GM23248 (cell line): ENCODE measurements at regions not wholly inside any gene's neighbourhood (a gene's known extent, or its start where the extent isn't known, plus 50 kb on each side); places are given as distances from the start of the nearest gene placed in this dataset.

Experiments used
- EZH2 ChIP-seq: fragments of 200-600 bp; sonication (generic); IDR thresholded peaks from 2 replicates; pipeline ENCODE4 v1.6.1; 2018; ENCODE audit warnings: antibody characterized with exemption, mild to moderate bottlenecking; ENCODE audit not compliant: insufficient read depth, poor library complexity, severe bottlenecking
- EZH2phosphoT487 ChIP-seq: fragments of 200-600 bp; sonication (generic); IDR thresholded peaks from 2 replicates; pipeline ENCODE4 v1.6.1; 2018; ENCODE audit warnings: antibody characterized with exemption, moderate library complexity, mild to moderate bottlenecking, low read depth; ENCODE audit not compliant: insufficient read depth

DNA sequence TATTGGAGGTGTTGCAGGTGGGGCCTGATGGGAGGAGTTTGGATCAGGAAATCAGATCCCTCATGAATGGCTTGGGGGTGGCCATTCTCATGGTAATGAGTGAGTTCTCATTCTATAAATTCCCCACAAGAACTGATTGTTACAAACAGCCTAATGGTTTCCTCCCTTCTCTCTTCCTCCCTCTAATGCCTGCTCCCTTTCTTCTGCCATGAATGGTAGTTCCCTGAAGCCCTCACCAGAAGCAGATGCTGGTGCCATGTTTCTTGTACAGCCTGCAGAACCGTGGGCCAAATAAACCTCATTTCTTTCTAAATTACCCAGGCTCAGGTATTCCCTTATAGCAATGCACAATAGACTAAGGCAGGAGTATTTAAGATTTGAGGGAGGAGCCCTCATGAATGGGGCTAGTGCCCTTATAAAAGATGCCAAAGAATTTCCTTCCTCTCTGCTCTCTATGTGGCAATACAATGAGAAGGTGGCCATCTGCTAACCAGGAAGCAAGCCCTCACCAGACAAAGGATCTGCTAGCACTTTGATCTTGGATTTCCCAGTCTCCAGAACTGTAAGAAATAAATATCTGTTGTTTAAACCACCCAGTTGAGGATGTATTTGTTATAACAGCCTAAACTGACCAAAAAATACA is 251.8 kb downstream of the ZEB2 start:
- TF ChIP-seq EZH2 (no peak), EZH2phosphoT487 (no peak)
